Esophagus (tissue), 2 donors: ENCODE measurements at regions not wholly inside any gene's neighbourhood (a gene's known extent, or its start where the extent isn't known, plus 50 kb on each side); places are given as distances from the start of the nearest gene placed in this dataset.

Source experiments
- H3K27ac ChIP-seq, 2 donors: one replicate each; pipeline ENCODE4 v1.5.1; 2013; ENCODE audit warnings: low read depth in 2 of 2, mild to moderate bottlenecking in 2 of 2, inconsistent platforms in 1 of 2, low read length in 1 of 2, moderate library complexity in 1 of 2
- H3K27me3 ChIP-seq, 2 donors: one replicate each; pipeline ENCODE4 v1.6.1; 2013; ENCODE audit warnings: low read length in 2 of 2, control low read depth in 1 of 2, mild to moderate bottlenecking in 1 of 2; ENCODE audit not compliant: insufficient read depth in 2 of 2, control insufficient read depth in 1 of 2
- H3K36me3 ChIP-seq, 2 donors: one replicate each; pipeline ENCODE4 v1.6.1; 2013; ENCODE audit warnings: low read length in 1 of 2; ENCODE audit not compliant: control insufficient read depth in 2 of 2, insufficient read depth in 2 of 2
- H3K4me1 ChIP-seq, 2 donors: one replicate each; pipeline ENCODE4 v1.6.1; 2013; ENCODE audit warnings: low read length in 1 of 2; ENCODE audit not compliant: control insufficient read depth in 2 of 2, insufficient read depth in 2 of 2
- H3K4me3 ChIP-seq, 2 donors: one replicate each; pipeline ENCODE4 v1.5.1; 2013; ENCODE audit warnings: low read length in 2 of 2, mild to moderate bottlenecking in 2 of 2, low read depth in 1 of 2, moderate library complexity in 1 of 2
- H3K9me3 ChIP-seq, 2 donors: one replicate each; pipeline ENCODE4 v1.6.1; 2013; ENCODE audit warnings: mild to moderate bottlenecking in 2 of 2, low read depth in 1 of 2, low read length in 1 of 2, moderate library complexity in 1 of 2; ENCODE audit not compliant: control insufficient read depth in 2 of 2, insufficient read depth in 1 of 2
- WGBS, 2 donors: extraction: QIAGEN DNeasy Blood & Tissue Kit; methylation state at CpG; one replicate each; pipeline ENCODE4 v1.1.7; 2013; 5-methylcytosine and 5-hydroxymethylcytosine counted together
- donor health status: healthy with polysubstance abuse.
- donor health status: Bipolar disorder and iron deficiency.

DNA sequence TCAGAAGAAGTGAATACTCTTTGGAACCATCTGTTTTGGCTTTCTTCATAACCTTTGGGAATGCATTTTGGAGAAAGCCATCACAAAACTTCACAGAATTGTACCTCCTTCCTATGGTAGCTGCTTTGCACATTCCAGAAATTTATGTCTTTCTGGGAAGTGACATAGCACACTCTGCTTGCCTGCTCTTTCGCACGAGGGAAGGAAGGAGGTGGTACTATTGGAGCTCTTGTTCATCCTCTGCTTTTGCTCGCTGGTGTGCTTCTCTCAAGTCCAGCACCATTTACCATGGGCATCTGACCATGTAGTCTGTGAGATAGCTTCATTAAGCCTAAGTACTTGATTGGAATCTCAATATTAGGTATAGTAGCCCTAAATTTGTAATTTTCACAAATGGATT, 473.3 kb upstream of the SLC35B3 start:
- Histone ChIP-seq H3K27me3 (no peaks in the 10 kb centered on the region), H3K9me3 (no peaks in the 10 kb centered on the region), H3K36me3 (no peaks in the 10 kb centered on the region), H3K27ac (no peak overlapping the region), H3K4me3 (no peak overlapping the region), H3K4me1 (no peaks in the 10 kb centered on the region)
- WGBS, 2 donors, result 78 to 83% methylated on average over 3 of the region's 3 CpGs

GRCh38 chr6:8906699-8907098, 471.4 kb upstream of the SLC35B3 start:
- Histone ChIP-seq H3K27ac (no peak overlapping the region), H3K4me3 (no peak overlapping the region), H3K4me1 (no peaks in the 10 kb centered on the region), H3K36me3 (no peaks in the 10 kb centered on the region), H3K27me3 (no peaks in the 10 kb centered on the region), H3K9me3 (no peaks in the 10 kb centered on the region)

GRCh38 chr6:8905757-8906156, 470.4 kb upstream of the SLC35B3 start:
- Histone ChIP-seq H3K27ac (no peak overlapping the region), H3K4me3 (no peak overlapping the region), H3K4me1 (no peaks in the 10 kb centered on the region), H3K9me3 (no peaks in the 10 kb centered on the region), H3K27me3 (no peaks in the 10 kb centered on the region), H3K36me3 (no peaks in the 10 kb centered on the region)
- WGBS, 2 donors, result 15 to 19% methylated on average over 2 of the region's 2 CpGs

- no peaks in the 10 kb centered on the region for H3K9me3 ChIP-seq
- no peak overlapping the region for H3K4me3 ChIP-seq
- 66 to 69% methylated on average over 3 of the region's 3 CpGs for WGBS, 2 donors
- H3K27me3 ChIP-seq, result no peaks in the 10 kb centered on the region
- H3K4me1 ChIP-seq, result no peaks in the 10 kb centered on the region
- H3K36me3 ChIP-seq, result no peaks in the 10 kb centered on the region
- no peak overlapping the region for H3K27ac ChIP-seq
Measured at GRCh38 chr6:8904754-8905153, 469.4 kb upstream of the SLC35B3 start.

DNA sequence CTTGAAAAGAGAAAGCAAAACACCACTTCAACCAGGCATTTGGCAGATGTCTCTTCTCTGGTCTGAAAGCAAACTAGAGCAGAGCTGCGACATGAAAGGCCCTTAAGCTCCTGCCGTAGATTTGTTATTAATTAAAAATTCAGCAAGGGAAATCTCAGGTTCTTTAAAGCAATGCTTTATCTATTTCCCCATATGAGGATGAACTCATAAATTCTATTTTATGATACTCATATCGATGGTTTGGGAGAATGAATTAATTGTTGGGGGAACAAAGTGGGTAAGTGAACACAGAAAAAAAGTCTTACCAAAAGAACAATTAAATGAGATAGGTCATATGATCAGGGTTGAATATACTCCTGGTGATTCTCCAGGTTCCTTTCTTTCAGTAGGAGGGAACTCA, 464.7 kb upstream of the SLC35B3 start:
- no peaks in the 10 kb centered on the region for H3K36me3 ChIP-seq
- no peaks in the 10 kb centered on the region for H3K27me3 ChIP-seq
- H3K27ac ChIP-seq, result no peak overlapping the region
- H3K9me3 ChIP-seq, result no peaks in the 10 kb centered on the region
- H3K4me3 ChIP-seq, result no peak overlapping the region
- WGBS, 2 donors, result 66 to 77% methylated on average over 3 of the region's 3 CpGs
- no peaks in the 10 kb centered on the region for H3K4me1 ChIP-seq

GRCh38 chr6:8889514-8889913, 454.2 kb upstream of the SLC35B3 start:
- 52 to 60% methylated on average over 6 of the region's 6 CpGs for WGBS, 2 donors

GRCh38 chr6:8888468-8888867, 453.1 kb upstream of the SLC35B3 start:
- no peaks in the 10 kb centered on the region for H3K36me3 ChIP-seq
- H3K27me3 ChIP-seq, result no peaks in the 10 kb centered on the region
- H3K27ac ChIP-seq, result no peak overlapping the region
- H3K4me1 ChIP-seq, result no peaks in the 10 kb centered on the region
- H3K4me3 ChIP-seq, result no peak overlapping the region
- WGBS, 2 donors, result 68 to 70% methylated on average over 3 of the region's 3 CpGs
- no peaks in the 10 kb centered on the region for H3K9me3 ChIP-seq

More at GRCh38 chr6:8889514-8889913, 454.2 kb upstream of the SLC35B3 start:
- H3K36me3 ChIP-seq, result no peaks in the 10 kb centered on the region
- no peaks in the 10 kb centered on the region for H3K4me1 ChIP-seq
- no peaks in the 10 kb centered on the region for H3K9me3 ChIP-seq
- no peak overlapping the region for H3K27ac ChIP-seq
- H3K27me3 ChIP-seq, result no peaks in the 10 kb centered on the region
- H3K4me3 ChIP-seq, result no peak overlapping the region

DNA sequence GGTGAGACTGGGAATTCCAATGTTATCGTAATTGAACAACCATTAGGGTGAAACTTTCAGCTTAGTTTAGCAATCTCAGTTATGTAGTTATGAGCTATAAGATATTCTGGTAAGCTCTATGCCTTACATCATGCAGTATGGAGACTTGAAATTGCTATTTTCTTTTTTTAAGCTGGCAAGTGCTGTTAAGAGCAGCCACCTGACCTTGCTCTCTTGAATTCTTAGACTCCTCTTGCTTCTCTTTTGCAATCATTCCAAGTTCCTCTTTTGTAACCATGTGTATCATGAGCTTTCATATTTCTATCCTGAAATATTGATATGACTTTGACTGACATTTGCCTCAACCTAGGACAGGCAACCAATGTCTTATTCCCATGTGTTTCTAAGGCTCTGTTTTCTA, 446.3 kb upstream of the SLC35B3 start:
- no peaks in the 10 kb centered on the region for H3K27me3 ChIP-seq
- 0 to 10% methylated on average over 1 of the region's 1 CpG for WGBS, 2 donors

DNA sequence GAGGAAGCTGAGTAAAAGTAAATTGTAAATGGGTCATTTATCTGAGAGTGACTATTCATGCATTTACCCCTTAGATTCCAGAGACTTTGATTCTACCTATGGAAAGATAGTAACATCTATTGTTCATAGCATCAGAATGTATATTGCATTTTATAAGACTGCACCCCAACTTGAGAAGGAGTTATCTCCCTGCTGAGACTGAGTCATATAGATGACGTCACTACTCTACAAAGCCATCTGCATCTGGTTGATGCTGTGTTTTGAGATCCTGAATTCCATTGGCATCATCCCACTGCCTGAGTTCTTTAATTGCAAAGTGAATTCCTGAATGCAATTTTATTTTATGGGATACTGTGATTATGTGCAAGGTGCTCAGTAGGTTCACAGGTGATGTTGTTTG, 444.0 kb upstream of the SLC35B3 start:
- no peaks in the 10 kb centered on the region for H3K4me1 ChIP-seq
- H3K9me3 ChIP-seq, result no peaks in the 10 kb centered on the region
- no peaks in the 10 kb centered on the region for H3K36me3 ChIP-seq
- WGBS, 2 donors, result 89% methylated on average over 1 of the region's 1 CpG
- H3K27me3 ChIP-seq, result no peaks in the 10 kb centered on the region
- no peak overlapping the region for H3K27ac ChIP-seq
- H3K4me3 ChIP-seq, result no peak overlapping the region

More for the DNA sequence above, 446.3 kb upstream of the SLC35B3 start:
- Histone ChIP-seq H3K36me3 (no peaks in the 10 kb centered on the region), H3K4me1 (no peaks in the 10 kb centered on the region), H3K4me3 (no peak overlapping the region), H3K9me3 (no peaks in the 10 kb centered on the region), H3K27ac (no peak overlapping the region)

DNA sequence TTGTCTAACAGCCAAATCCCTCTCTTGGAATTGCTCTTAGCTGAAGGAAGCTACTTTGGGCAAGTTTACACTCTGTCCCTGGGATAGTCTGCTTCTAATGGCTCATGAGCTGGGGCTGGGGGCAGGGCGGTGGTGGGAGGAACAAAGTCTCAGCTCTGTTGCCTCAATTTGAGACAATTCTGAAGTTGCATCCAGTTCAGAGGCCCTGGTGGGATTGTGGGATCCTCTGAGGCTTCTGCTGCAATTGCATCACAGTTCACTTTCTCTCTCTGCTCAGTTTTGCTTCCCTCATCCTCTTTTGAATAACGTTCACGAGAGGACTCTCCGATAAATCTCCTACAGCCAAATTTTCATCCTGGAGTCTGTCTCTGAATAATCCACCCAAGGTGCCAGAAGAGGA, 440.6 kb upstream of the SLC35B3 start:
- H3K27ac ChIP-seq, result no peak overlapping the region
- H3K9me3 ChIP-seq, result no peaks in the 10 kb centered on the region
- no peak overlapping the region for H3K4me3 ChIP-seq
- no peaks in the 10 kb centered on the region for H3K36me3 ChIP-seq
- WGBS, 2 donors, result 86 to 89% methylated on average over 4 of the region's 4 CpGs
- no peaks in the 10 kb centered on the region for H3K27me3 ChIP-seq
- no peaks in the 10 kb centered on the region for H3K4me1 ChIP-seq
